ENCODE measurements at regions not wholly inside any gene's neighbourhood (a gene's known extent, or its start where the extent isn't known, plus 50 kb on each side); places are given as distances from the start of the nearest gene placed in this dataset.

DNA sequence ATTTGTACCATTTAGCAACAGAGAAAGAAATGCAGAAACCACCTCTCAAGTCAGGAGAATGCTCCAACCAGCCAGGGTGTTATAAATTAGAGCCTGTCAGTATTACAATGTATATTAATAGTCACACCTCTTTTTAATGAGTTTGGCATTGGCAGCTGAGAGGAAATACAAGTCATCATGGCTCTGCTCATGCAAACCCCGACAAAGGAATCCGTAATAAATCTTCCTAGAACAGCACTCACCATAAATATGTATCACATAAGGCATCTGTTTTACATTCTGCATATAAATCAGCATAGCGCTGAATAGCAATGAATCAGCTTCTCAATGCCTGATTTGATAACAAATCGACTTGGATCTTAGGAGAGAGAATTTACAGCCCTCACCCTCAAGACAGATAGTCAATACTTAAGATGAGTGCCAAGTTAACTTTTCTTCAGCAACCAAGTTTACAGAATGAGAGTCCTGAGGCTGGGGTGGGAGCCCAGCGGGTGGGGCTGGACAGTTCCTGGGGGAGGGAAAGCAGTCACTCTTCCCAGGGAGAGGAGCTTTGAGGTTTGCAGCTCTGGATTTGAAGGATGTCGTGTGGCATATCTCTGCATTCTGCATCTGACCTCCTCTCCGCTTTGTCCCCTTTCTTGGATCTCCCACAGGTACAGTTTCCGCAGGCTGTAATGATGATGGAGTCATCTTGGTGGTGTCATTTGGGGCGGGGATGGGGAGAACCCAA lies 1034.4 kb upstream of the NR2F2 start:
- DNase-seq: no peak

DNA sequence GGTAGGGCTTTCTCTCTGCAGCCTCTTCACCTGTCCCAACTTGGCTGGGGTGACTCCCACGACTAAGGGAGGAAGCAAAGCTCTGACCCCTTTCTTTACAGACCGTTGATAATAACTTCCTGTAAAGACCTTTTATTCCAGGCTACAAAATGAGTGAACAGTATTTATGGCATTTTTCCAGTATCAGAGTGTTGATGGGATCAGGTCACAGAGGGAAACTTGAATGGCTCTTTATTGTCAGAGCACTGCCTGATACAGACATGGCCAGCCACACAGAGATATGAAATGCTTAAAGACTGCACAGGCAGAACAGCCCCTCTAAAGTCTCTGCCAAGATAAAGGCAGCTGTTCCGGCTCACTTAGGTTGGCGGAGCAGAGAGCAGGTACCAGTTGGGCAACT lies 1033.9 kb upstream of the NR2F2 start:
- no peak for DNase-seq

DNA sequence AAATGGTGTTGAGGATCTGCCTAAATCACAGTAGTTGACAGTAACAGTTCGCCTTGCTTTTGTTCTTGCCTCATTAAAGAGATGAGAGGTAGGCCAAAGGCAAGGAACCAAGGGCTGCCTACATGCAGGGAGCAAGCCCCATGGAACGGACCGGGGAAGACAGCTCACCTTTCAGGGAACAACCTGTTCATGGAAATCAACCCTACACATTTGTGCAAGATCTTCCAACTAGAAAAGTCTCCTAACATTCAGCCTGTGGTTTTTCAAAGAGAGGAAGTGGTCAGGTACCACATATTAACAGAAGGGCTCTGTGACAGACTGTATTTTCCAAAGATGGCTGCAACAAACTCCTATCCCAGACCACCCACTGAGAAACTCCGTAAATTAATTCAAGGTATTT lies 1031.8 kb upstream of the NR2F2 start:
- DNase-seq: no peak

DNA sequence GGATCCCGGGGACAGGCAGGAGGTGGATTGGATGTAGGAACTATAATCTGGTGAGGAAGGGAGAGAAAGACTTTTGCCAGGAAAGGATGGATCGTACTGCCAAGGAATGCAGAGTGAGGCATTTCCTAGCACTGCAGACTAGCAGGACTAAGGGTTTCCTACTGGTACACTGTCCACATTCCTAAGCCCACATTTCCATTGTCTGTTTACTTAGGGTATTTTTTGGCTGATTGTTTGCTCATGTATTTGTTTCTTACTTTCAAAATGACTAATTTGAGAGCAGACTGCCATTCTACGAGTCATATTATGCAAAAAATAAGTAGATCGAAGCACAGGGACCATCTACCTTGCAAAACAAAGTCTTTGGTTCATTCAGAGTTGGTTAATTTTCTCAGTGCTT lies 1029.5 kb upstream of the NR2F2 start:
- no peak for DNase-seq

DNA sequence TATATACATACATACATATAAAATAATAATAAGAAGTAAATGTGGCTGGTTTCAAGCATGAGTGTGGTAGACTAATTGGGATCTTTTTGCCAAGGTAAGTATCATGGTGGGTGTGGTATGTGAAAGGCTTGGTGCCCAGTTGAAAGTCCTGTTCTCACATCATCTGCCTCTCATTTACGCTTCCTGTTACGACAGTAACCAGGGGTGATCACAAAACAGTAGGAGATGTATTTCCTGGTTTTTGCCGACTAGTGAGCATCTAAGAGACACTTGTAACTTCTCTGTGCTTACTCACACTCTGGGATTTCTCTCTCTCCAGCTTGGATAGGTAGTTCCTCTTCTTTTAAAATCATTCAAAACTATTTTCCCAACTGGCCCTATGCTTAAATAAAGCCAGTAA lies 1028.3 kb upstream of the NR2F2 start:
- no peak for DNase-seq

DNA sequence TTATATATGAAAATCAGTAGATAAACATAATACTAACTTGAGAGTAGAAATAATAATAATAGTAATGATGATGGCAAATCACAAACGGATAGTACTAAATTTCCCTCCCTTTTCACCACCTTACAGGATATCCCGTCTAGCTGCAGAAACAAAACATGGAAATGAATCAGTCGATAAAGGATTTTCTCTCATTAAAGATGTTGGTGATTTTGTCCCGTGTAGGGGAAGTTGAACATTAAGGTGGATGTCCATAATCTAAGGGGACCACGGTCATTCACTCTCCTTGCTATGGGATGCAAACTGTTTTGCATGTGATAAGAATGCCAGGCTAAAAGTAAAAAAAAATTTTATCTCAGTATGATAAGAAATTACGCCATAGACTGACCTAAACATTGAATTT lies 1027.7 kb upstream of the NR2F2 start:
- no peak for DNase-seq

DNA sequence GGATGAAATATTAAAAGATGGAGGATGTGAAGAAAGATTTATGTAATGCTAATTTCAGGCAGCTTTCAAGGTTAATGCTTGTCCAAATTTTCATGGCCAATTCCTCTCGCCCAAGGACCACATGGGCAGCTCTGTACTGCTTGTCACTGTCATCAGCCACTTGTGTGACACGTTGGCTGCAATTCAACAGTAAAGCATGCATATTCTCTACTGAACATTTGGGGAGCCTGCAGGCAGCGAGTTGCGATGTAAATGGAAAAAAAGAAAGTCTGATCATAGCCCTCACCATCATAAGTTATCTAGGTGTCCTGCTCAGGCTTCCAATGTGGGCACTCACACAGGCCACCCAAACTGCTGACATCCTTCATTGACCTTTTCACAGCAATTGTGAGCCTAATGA lies 1026.8 kb upstream of the NR2F2 start:
- DNase-seq: no peak

DNA sequence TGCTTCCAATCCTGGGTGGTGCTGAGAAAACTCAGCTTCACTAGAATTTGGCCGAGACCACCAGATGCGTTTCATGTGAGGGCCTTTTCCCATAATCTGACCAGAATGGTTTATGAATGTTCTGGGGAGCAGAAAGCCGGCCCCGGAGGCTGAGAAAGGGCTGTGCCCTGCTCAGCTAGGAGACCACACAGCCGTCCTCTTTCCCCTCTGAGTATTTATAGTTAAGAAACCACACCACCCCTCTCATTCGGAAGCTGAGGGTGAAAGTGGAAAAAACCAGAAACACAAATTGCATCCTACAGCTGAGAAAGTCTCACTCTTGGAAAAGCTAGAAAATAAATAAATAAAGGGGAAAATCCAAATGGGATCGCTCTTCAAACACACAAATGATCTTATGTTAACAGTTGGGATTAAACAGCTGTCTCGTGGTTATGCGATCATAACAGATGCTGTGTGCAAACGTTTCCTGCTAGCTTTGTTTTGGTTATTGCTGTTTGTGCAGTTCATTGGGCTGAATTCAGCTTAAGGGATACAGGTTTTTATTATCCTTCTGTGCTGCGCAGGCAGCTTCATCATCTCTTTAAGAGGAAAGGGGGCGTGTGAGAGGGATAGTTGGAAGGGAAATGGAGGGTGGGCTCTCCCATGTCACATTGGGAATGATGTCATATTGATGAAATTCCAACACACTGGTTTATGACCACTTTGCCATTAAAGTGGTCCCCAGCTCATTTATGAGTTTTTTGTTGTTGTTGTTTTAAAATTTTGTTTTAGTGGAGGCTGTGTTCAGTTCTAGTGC lies 1026.2 kb upstream of the NR2F2 start:
- no peak for DNase-seq

DNA sequence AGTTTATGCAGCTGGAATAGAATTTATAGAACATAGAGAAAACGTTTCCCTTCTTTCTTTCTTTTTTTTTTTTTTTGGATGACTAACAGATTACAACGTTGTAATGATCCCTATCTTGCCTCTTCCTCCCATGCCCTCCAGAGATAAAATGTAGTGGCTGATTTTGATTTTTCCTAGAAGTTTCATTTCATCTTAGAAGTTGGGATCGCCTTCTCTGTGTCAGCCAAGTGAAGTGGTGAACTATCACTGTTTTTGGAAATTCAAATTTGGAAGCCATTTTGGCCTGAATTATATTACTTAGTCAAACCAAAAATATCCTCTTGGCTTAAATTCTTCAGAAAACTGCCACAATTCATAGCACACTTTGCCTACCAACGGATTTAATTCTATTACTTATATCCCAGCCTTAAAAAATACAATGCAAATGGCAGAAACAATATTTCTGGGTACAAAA lies 1025.5 kb upstream of the NR2F2 start:
- no peak for DNase-seq

DNA sequence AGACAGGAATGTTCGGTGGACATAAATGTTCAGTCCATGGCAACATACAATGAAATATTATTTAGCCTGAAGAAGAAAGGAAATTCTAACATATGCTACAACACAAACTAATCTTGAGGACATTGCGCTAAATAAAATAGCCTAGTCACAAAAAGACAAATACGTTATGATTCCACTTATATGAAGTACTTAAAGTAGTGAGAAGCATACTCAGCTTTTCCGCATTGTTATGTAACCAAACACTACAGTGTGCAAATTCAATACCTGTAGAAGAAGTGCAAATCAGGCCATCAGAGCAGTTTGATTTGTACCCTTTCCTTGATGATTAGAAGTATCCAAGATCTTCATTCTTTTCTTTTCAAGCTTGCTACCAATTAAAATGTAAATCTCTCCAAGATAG lies 1023.4 kb upstream of the NR2F2 start:
- DNase-seq: no peak

DNA sequence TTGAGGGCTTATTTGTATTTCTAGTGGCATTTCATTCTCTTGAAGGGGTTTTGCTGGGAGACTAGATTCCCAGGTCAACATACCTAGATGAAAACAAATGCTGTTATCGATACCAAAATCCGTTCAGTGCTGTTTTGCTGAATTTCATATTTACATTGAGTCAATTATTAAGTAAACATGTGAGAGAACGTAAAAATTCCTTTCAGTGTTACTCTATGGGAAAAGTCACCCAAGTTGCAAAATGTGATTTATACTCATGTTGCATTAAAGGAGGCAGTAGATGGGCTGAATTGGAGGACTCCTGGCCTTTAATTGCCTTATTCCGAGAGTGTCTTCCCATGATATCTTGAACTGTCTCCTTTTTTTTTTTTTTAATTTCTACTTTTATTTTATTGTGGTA lies 1011.3 kb upstream of the NR2F2 start:
- no peak for DNase-seq

DNA sequence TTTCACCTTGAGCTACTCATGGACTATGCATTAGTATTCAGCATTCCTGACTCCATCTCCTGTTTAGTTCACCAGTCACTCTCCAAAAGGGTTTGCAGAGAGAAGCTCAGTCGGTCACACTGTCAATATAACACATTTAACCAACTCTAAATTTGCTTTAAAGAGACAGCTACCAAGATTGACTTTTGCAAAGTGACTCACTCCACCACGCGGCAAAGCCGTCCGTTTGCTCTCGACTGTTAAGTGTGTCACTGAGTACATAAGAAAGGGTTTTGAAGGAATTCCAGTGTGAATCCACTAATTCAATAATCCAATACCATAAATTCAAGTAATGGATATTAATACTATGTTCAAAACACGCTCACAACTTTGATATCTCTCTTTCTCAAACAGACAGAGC lies 1006.7 kb upstream of the NR2F2 start:
- no peak for DNase-seq

DNA sequence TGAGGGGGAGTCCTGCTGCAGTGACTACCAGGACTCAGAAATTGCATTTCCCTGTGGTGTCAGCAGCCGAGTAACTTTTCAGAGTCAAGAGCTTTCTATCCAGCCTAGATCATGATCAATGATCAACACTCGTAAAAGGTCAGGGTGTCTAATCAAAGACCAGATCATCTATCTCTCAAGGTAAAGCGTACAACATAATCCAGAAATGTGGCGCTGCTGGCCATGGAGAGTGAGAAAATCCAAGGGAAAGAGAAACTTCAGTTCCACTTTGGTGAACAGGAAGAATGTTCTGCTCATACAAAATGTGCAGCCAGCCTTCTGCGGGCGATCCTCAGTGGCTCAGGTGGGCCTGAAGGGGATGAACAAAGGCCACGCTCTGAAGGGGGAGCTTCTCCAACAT lies 1005.8 kb upstream of the NR2F2 start:
- DNase-seq: no peak

DNA sequence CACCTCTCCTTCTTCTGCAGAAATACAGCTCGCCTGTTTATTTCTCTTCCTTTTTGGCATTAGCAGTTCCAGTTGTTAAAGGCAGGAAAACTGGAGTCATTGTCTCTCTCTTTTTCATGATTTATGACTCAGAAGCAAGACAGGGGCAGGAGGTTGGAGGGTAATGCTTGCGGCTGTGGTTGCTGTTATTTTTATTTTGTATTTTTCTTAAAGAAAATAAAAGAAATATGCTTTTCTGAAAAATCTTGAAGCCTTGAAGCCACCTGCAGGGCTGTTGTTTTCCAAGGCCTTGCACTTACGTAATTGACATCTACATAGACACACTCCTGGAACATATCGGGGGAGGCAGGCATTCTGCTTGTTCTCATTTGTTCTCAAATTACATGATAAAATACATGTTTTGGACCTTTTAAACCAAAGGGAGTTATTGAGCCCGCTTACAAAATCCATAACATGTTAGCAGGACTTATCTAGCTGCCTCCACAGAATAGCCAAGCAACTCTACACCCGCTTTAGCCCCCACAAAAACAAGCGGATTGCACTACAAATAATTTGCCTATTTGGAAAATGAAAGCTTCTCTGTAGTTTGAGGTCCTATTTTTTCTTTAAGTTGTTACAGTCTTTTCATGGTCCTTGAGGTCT lies 1004.6 kb upstream of the NR2F2 start:
- DNase-seq: no peak

DNA sequence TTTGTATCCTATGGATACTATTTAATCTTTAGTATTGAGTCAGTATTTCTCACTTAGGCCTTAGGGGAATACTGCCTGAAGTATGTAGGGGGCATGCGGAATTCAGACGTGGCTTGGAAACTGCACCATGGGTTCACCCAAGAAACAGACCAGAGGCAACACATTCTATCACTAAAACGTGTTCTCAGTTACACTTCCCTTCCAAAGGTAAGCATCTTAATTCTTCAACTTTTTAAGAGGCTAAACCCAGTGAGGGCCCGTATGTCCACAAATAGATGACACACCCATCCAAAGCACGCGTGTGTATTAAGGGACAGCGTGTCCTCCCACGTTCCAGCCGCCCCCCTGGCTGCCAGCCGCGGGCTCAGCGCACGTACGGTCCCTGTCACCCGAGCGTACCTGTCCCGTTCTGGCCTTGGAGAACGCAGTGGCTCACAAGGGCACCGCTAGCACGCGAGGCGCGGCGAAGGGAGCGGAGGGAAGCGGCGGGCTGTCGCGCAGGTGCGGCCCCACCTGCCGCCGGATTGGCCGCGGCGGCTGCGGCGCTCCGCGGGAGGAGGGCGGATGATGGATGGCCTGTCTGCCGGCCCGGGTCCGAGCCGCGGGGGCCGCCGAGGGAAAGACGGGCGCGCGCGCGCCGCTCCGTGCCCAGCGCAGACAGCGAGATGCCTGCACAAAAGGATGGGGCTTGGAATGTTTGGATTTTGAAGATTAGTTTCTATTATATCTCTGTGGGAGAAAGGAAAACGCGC lies 1003.9 kb upstream of the NR2F2 start:
- no peak for DNase-seq

DNA sequence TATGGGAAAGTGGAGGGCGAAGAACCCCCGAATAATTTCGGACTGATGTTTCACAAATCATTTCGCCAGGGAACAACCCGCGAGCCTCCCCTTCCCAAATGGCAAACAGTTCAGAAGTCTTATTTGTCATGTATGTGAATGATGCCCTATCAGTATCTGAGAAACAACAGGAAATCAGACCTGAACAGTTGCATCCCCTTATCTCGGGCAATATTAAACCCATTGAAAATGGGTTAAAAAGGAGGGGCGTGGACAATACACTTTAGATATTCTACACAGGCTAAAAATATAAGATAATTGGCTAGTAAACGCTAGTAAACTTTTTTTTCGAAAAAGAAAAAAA lies 1003.3 kb upstream of the NR2F2 start:
- DNase-seq: no peak

DNA sequence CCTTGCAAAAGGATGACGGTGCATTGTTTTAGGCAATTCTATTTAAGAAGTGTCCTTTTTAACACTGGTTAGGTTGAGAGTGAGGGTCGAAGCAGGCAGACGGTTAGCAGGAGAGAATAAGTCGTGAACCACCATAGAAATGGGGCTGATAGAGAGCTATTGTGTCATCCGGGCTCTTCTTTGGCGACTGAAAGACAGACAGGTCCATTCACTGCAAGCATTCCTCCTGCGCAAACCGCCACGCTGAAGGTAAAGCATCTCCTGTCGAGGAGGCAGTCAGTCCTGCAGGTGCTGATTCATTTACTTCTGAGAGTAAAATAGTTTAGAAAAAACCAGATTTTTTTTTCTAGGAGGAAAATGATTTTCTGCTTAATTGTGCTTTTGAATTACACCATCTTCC lies 1002.8 kb upstream of the NR2F2 start:
- DNase-seq: no peak

DNA sequence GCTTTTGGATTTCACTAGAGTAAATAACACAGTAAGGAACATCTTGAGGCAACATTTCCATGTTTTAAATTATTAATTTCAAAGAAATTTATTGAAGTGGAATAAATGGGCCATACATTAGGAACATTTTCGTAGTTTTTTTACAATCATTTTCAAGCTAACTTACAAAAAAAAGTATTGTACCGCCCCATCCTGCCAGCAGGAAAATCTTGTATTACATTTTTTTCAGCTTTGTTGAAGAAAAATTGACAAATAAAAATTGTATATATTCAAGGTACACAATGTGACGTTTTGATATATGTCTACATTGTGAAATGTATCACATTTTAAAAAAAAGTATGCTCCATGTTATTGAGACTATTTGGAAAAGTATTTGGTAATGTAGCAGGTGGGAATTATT lies 1001.9 kb upstream of the NR2F2 start:
- DNase-seq: no peak

DNA sequence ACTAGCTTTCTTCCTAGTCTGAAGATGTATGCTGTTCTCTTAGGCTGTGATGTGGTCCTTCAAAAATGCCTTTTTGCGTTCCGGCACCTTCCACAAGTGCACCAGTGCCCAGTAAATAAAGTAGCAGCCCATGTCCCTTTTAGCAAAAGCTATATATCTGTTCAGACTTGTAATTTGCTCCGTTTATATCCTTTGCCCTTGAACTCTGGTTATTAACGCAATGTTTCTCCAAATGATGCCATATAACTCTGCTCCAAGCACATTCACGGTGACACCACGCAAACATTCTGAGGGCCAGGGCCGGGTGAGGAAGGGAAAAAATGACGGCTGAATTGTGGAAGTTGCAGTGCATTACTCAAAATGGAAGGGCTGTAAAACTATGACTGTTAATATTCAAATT lies 1001.1 kb upstream of the NR2F2 start:
- no peak for DNase-seq

DNA sequence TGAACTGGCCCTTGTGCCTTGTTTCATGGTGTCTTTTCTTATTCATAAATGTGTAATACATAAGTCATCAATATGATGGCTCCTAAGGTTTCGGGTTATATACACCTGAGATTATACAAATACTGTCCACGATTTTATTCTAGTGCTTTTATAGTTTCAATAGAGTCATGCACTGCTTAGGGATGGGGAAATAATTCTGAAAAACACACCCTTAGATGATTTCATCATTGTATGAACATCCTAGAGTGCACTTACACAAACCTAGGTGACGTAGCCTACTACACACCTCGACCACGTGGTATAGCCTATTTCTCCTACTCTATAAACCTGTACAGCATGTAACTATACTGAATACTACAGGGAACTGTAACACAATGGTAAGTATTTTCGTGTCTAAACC lies 988.8 kb upstream of the NR2F2 start:
- DNase-seq: no peak

DNA sequence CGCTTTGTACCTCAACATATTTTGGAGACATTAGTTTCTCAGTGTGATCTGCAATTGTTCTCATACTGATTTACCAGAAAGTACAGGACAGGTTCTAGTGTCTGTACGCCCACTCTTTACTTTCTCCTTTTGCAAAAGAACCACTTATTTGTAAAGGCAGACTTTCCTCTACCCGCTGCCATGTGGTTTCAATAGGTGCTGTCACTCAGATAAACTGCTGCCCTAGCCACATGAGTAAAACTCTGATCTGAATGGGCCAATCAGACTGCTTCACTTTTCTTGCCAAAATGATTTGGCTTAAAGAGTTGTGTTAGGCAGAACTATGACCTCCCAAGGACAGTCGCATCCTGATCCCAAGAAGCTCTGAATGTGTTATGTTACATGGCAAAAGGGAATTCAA lies 984.6 kb upstream of the NR2F2 start:
- DNase-seq: no peak

DNA sequence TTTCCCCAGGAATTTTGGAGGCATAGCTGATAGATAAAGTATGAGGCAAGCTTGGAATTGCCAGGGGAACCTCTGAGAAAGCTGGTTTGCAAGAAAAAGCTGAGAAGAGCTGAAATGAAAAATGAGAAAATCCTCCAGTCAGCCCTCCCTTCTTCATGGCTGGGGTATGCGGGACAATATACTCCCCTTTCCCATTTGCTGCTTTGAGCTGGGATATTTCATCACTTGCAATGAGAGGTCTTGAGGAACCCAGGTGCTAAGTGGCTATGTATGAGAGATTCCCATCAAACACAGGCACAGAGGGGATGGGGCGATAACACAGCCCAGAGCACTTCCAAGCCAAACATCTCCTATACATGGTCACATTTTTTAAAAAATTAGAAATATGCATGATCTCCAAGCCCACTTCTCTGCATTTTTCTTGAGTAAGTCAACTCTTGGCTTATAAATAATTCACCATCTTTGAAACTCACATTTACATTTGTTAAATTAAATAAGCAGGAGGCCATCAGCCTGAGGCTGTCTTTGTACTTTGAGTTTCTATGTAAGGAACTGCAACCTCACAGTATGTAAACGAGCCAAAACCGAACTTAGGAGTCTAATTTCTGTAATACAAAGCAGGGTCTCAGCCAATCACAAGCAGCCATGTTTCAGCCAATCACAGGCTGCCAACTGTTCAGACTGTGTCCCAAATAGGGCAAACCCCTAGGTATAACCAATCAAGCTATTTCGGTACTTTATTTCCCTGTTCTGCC lies 983.6 kb upstream of the NR2F2 start:
- no peak for DNase-seq

DNA sequence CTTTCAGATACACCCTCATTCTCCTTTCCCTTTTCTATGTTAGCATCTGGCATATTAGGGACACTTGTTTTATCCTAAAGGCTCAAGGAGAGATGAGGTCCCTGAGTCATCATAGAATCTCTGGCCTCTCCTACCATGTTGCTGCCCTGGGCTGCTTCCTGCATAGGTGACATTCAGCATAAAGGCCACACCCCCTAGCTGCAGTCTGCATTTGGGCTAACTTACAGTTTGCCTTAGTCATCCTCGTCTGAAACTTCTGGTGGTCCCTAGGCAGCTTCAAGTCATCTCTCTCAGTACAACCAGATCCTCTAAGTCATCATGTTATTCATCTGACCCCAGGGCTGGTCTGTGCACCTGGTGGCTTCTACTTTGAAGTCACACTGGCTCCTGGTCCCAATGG lies 982.7 kb upstream of the NR2F2 start:
- no peak for DNase-seq
